Breast epithelium (tissue), 4 donors: ENCODE measurements at regions not wholly inside any gene's neighbourhood (a gene's known extent, or its start where the extent isn't known, plus 50 kb on each side); places are given as distances from the start of the nearest gene placed in this dataset.
"Not testable (repeated sequence)": the region's sequence is repeated elsewhere in the genome, so short reads cannot be mapped to it uniquely, and the experiment has no call there.

Experiments
- DNase-seq, 2 donors: peaks; one replicate each; pipeline ENCODE4 v3.0.0-alpha.2; 2019; ENCODE audit warnings: low spot score in 2 of 2
- H3K27ac ChIP-seq, 2 donors: fragments of 200-600 bp; sonication (generic) in 1 of 2; one replicate each; pipeline ENCODE4 v1.5.1; 2016 to 2019; ENCODE audit warnings: mild to moderate bottlenecking in 1 of 2
- H3K27me3 ChIP-seq, 2 donors: fragments of 200-600 bp; sonication (generic) in 1 of 2; one replicate each; pipeline versions ENCODE4 v1.5.1 to v1.6.0; 2017 to 2019; ENCODE audit warnings: control low read depth in 1 of 2, mild to moderate bottlenecking in 1 of 2
- H3K36me3 ChIP-seq: fragments of 200-600 bp; one replicate; pipeline ENCODE4 v1.5.1; 2019
- H3K4me1 ChIP-seq, 2 donors: fragments of 200-600 bp; sonication (generic); one replicate each; pipeline ENCODE4 v1.5.1; 2016 to 2019; ENCODE audit warnings: control low read depth in 1 of 2
- H3K4me3 ChIP-seq, 3 donors: fragments of 200-600 bp; sonication (generic); 1 replicate in 2 of 3; 2 replicates in 1 of 3; pipeline ENCODE4 v1.5.1; 2016 to 2019; ENCODE audit warnings: mild to moderate bottlenecking in 3 of 3, moderate library complexity in 2 of 3
- H3K9me3 ChIP-seq, 2 donors: fragments of 200-600 bp; sonication (generic) in 1 of 2; one replicate each; pipeline ENCODE4 v1.5.1; 2016 to 2019; ENCODE audit warnings: control low read depth in 1 of 2
- POLR2A ChIP-seq: fragments of 450-650 bp; IDR thresholded peaks from one replicate; pipeline ENCODE4 v1.6.1; 2016; ENCODE audit warnings: antibody characterized with exemption, mild to moderate bottlenecking, moderate library complexity
- POLR2AphosphoS5 ChIP-seq, 3 donors: sonication (generic); formaldehyde crosslinking; IDR thresholded peaks; one replicate each; pipeline ENCODE4 v1.6.1; 2017; ENCODE audit warnings: antibody characterized with exemption in 3 of 3
- intact Hi-C: fragments of 100-400 bp; cut with DNase I; formaldehyde crosslinking; loops from one replicate; pipeline ENCODE4 v1.15.1; 2023; ENCODE audit warnings: low total_unique reads
- TF ChIP-seq, protein P1 (sequence below), 3 donors: fragments of 450-650 bp; IDR thresholded peaks; one replicate each; pipeline ENCODE4 v1.5.1; 2016 to 2017; ENCODE audit warnings: antibody characterized with exemption in 3 of 3, mild to moderate bottlenecking in 3 of 3, moderate library complexity in 3 of 3

GRCh38 chr2:161488879-161489278 is 72.8 kb downstream of the TBR1 start:
- H3K9me3 ChIP-seq: no peaks in the 10 kb centered on the region
- TF ChIP-seq, protein P1, sequence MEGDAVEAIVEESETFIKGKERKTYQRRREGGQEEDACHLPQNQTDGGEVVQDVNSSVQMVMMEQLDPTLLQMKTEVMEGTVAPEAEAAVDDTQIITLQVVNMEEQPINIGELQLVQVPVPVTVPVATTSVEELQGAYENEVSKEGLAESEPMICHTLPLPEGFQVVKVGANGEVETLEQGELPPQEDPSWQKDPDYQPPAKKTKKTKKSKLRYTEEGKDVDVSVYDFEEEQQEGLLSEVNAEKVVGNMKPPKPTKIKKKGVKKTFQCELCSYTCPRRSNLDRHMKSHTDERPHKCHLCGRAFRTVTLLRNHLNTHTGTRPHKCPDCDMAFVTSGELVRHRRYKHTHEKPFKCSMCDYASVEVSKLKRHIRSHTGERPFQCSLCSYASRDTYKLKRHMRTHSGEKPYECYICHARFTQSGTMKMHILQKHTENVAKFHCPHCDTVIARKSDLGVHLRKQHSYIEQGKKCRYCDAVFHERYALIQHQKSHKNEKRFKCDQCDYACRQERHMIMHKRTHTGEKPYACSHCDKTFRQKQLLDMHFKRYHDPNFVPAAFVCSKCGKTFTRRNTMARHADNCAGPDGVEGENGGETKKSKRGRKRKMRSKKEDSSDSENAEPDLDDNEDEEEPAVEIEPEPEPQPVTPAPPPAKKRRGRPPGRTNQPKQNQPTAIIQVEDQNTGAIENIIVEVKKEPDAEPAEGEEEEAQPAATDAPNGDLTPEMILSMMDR (IDR thresholded peaks at IDR 0.05): no peak
- no peak for TF ChIP-seq POLR2AphosphoS5 (IDR thresholded peaks at IDR 0.05)
- no peak for TF ChIP-seq POLR2A
- no peak overlapping the region for H3K4me3 ChIP-seq
- intact Hi-C loops: no loop called here
- H3K27ac ChIP-seq: no peak overlapping the region
- no peak for DNase-seq
- H3K27me3 ChIP-seq: no peaks in the 10 kb centered on the region
- no peaks in the 10 kb centered on the region for H3K36me3 ChIP-seq
- no peaks in the 10 kb centered on the region for H3K4me1 ChIP-seq

GRCh38 chr2:161500892-161501610 is 85.0 kb downstream of the TBR1 start:
- H3K27me3 ChIP-seq, H3K36me3 ChIP-seq, intact Hi-C loops, H3K4me1 ChIP-seq, DNase-seq, H3K9me3 ChIP-seq, H3K27ac ChIP-seq: not testable (repeated sequence)
- peak overlapping the region in 1 of 3 donors; percentile 3 for H3K4me3 ChIP-seq

- H3K27me3 ChIP-seq, DNase-seq, H3K27ac ChIP-seq, H3K9me3 ChIP-seq, H3K36me3 ChIP-seq, intact Hi-C loops, H3K4me1 ChIP-seq, H3K4me3 ChIP-seq: not testable (repeated sequence)
Measured at GRCh38 chr2:161502279-161502678, 86.2 kb downstream of the TBR1 start.

GRCh38 chr2:161504628-161505289 is 88.7 kb downstream of the TBR1 start:
- DNase-seq, H3K4me3 ChIP-seq, H3K36me3 ChIP-seq, intact Hi-C loops, H3K4me1 ChIP-seq, H3K9me3 ChIP-seq, H3K27me3 ChIP-seq, H3K27ac ChIP-seq: not testable (repeated sequence)

GRCh38 chr2:161505466-161505865 is 89.4 kb downstream of the TBR1 start:
- intact Hi-C loops, H3K9me3 ChIP-seq, H3K36me3 ChIP-seq, H3K4me3 ChIP-seq, H3K27me3 ChIP-seq, DNase-seq, H3K27ac ChIP-seq, H3K4me1 ChIP-seq: not testable (repeated sequence)

GRCh38 chr2:161513295-161514032 is 97.4 kb downstream of the TBR1 start:
- DNase-seq, H3K9me3 ChIP-seq, H3K4me3 ChIP-seq, H3K27ac ChIP-seq, intact Hi-C loops, H3K4me1 ChIP-seq, H3K36me3 ChIP-seq, H3K27me3 ChIP-seq: not testable (repeated sequence)

GRCh38 chr2:161522796-161523195 is 101.4 kb upstream of the SLC4A10 start:
- Histone ChIP-seq H3K4me3 (no peak overlapping the region), H3K27ac (no peak overlapping the region), H3K27me3 (no peaks in the 10 kb centered on the region), H3K4me1 (no peaks in the 10 kb centered on the region), H3K9me3 (peaks cover 7 to 31% of the 10 kb centered on the region in 2 donors), H3K36me3 (no peaks in the 10 kb centered on the region)
- DNase-seq: no peak
- intact Hi-C loops: no loop called here
- no peak for TF ChIP-seq POLR2AphosphoS5 (IDR thresholded peaks at IDR 0.05)
- TF ChIP-seq, protein P1 (IDR thresholded peaks at IDR 0.05): no peak
- no peak for TF ChIP-seq POLR2A
